ENCODE measurements at regions not wholly inside any gene's neighbourhood (a gene's known extent, or its start where the extent isn't known, plus 50 kb on each side); places are given as distances from the start of the nearest gene placed in this dataset.

- peak; percentile 39 for DNase-seq
These were observed 87.9 kb downstream of the THBS2 start for GRCh38 chr6:169165561-169166300.

- DNase-seq: peak; percentile 25
These were observed 88.7 kb downstream of the THBS2 start for GRCh38 chr6:169164986-169165385.

GRCh38 chr6:169164451-169164850, 89.2 kb downstream of the THBS2 start:
- peak; percentile 13 for DNase-seq

- DNase-seq: peak; percentile 35
These were observed 90.2 kb downstream of the THBS2 start for GRCh38 chr6:169163411-169163901.

GRCh38 chr6:169162752-169163407, 90.8 kb downstream of the THBS2 start:
- peak; percentile 62 for DNase-seq

GRCh38 chr6:169162249-169162648, 91.4 kb downstream of the THBS2 start:
- DNase-seq: peak; percentile 18

GRCh38 chr6:169161572-169162167, 92.0 kb downstream of the THBS2 start:
- DNase-seq: peak; percentile 16

GRCh38 chr6:169160855-169161560, 92.6 kb downstream of the THBS2 start:
- DNase-seq: peak; percentile 21

GRCh38 chr6:169160091-169160854, 93.4 kb downstream of the THBS2 start:
- DNase-seq: no peak

GRCh38 chr6:169159331-169159730, 94.3 kb downstream of the THBS2 start:
- DNase-seq: no peak

- peak; percentile 66 for DNase-seq
These were observed 95.0 kb downstream of the THBS2 start for GRCh38 chr6:169158691-169159090.

- peak; percentile 97 for DNase-seq
These were observed 95.5 kb downstream of the THBS2 start for GRCh38 chr6:169158174-169158573.

GRCh38 chr6:169157197-169158148, 96.2 kb downstream of the THBS2 start:
- DNase-seq: peak; percentile 87

- DNase-seq: no peak
These were observed 96.9 kb downstream of the THBS2 start for GRCh38 chr6:169156793-169157147.

- DNase-seq: no peak
These were observed 97.4 kb downstream of the THBS2 start for GRCh38 chr6:169156108-169156792.

- DNase-seq: no peak
These were observed 98.2 kb downstream of the THBS2 start for GRCh38 chr6:169155481-169155880.

- no peak for DNase-seq
These were observed 100.2 kb downstream of the THBS2 start for GRCh38 chr6:169153401-169153800.

GRCh38 chr6:169146521-169146920, 107.1 kb downstream of the THBS2 start:
- no peak for DNase-seq

- DNase-seq: peak; percentile 79
These were observed 107.6 kb downstream of the THBS2 start for GRCh38 chr6:169145991-169146501.

GRCh38 chr6:169145496-169145895, 108.2 kb downstream of the THBS2 start:
- DNase-seq: no peak

Data from femur (tissue), 1 donor.